Brain microvascular endothelial cell (primary cell): ENCODE measurements at regions not wholly inside any gene's neighbourhood (a gene's known extent, or its start where the extent isn't known, plus 50 kb on each side); places are given as distances from the start of the nearest gene placed in this dataset.
A peak's percentile ranks its signal among the peaks of the same experiment; 100 is the strongest.

Source experiments
- DNase-seq: peaks from one replicate; pipeline ENCODE4 v3.0.0-alpha.2; 2020
- H3K27ac ChIP-seq: fragments of 250-450 bp; sonication (Bioruptor Pico); 2 replicates; pipeline ENCODE4 v1.5.1; 2020; ENCODE audit warnings: mild to moderate bottlenecking, moderate library complexity
- H3K27me3 ChIP-seq: fragments of 250-450 bp; sonication (Bioruptor Pico); replicated peaks from 2 replicates; pipeline ENCODE4 v1.5.1; 2020; ENCODE audit warnings: mild to moderate bottlenecking
- H3K36me3 ChIP-seq: fragments of 250-450 bp; sonication (Bioruptor Pico); replicated peaks from 2 replicates; pipeline ENCODE4 v1.5.1; 2020; ENCODE audit warnings: mild to moderate bottlenecking
- H3K4me3 ChIP-seq: 2 replicates; pipeline ENCODE4 v1.5.1; 2011; ENCODE audit warnings: low read depth, mild to moderate bottlenecking, control low read depth, low read length, moderate library complexity
- CTCF ChIP-seq: IDR thresholded peaks from 2 replicates; pipeline ENCODE4 v1.5.1; 2011; ENCODE audit warnings: low read depth, mild to moderate bottlenecking, moderate library complexity, low read length, control low read depth, inconsistent platforms; ENCODE audit errors: missing control alignments
- in situ Hi-C: cut with HindIII; loops from 2 replicates; pipeline ENCODE4 v1.10.0; 2017; ENCODE audit warnings: low sequenced_read_pairs, low pct_ligation_motif_present

GRCh38 chr2:52181080-52181479 lies 1149.1 kb upstream of the NRXN1 start:
- Histone ChIP-seq H3K36me3 (no peaks in the 10 kb centered on the region), H3K4me3 (no peak overlapping the region), H3K27me3 (no peaks in the 10 kb centered on the region), H3K27ac (no peak overlapping the region)
- in situ Hi-C loops, result no loop called here
- TF ChIP-seq CTCF, result no peak
- no peak for DNase-seq

- Histone ChIP-seq H3K27ac (no peak overlapping the region), H3K4me3 (no peak overlapping the region), H3K36me3 (no peaks in the 10 kb centered on the region), H3K27me3 (no peaks in the 10 kb centered on the region)
- no peak for TF ChIP-seq CTCF
- peak; percentile 5 for DNase-seq
- in situ Hi-C loops, result no loop called here
These were observed 1146.9 kb upstream of the NRXN1 start for GRCh38 chr2:52178845-52179244.

- no peak overlapping the region for H3K4me3 ChIP-seq
- in situ Hi-C loops, result no loop called here
- no peak overlapping the region for H3K27ac ChIP-seq
- DNase-seq, result no peak
- TF ChIP-seq CTCF, result peak; percentile 0
- no peaks in the 10 kb centered on the region for H3K36me3 ChIP-seq
- no peaks in the 10 kb centered on the region for H3K27me3 ChIP-seq
These were observed 1113.1 kb upstream of the NRXN1 start for GRCh38 chr2:52145005-52145404.

- Histone ChIP-seq H3K36me3 (no peaks in the 10 kb centered on the region), H3K27ac (no peak overlapping the region), H3K4me3 (no peak overlapping the region), H3K27me3 (no peaks in the 10 kb centered on the region)
- in situ Hi-C loops, result no loop called here
- TF ChIP-seq CTCF, result peak; percentile 28
- no peak for DNase-seq
These were observed 1112.7 kb upstream of the NRXN1 start for GRCh38 chr2:52144590-52144989.

- in situ Hi-C loops, result no loop called here
- Histone ChIP-seq H3K27me3 (no peaks in the 10 kb centered on the region), H3K4me3 (no peak overlapping the region), H3K27ac (no peak overlapping the region), H3K36me3 (no peaks in the 10 kb centered on the region)
- no peak for TF ChIP-seq CTCF
- DNase-seq, result peak; percentile 7
These were observed 1109.1 kb upstream of the NRXN1 start for GRCh38 chr2:52141076-52141475.

- H3K27ac ChIP-seq, result no peak overlapping the region
- no peak overlapping the region for H3K4me3 ChIP-seq
- no peak for TF ChIP-seq CTCF
- in situ Hi-C loops, result no loop called here
- no peak for DNase-seq
- H3K27me3 ChIP-seq, result no peaks in the 10 kb centered on the region
- no peaks in the 10 kb centered on the region for H3K36me3 ChIP-seq
These were observed 1107.3 kb upstream of the NRXN1 start for GRCh38 chr2:52139241-52139640.
